Mesothelial cell of epicardium (in vitro differentiated cells): ENCODE measurements at regions not wholly inside any gene's neighbourhood (a gene's known extent, or its start where the extent isn't known, plus 50 kb on each side); places are given as distances from the start of the nearest gene placed in this dataset.
"Not testable (repeated sequence)": the region's sequence is repeated elsewhere in the genome, so short reads cannot be mapped to it uniquely, and the experiment has no call there.

Source experiments
- DNase-seq, 2 experiments: peaks; one replicate each; pipeline ENCODE4 v3.0.0; 2021; ENCODE audit warnings: low spot score in 2 of 2; ENCODE audit not compliant: unreplicated experiment in 2 of 2
- H3K27ac Mint-ChIP-seq: 2 replicates; pipeline ENCODE4 v1.8.0; 2021; ENCODE audit warnings: mixed read lengths
- H3K27me3 Mint-ChIP-seq: 2 replicates; pipeline ENCODE4 v1.8.0; 2021; ENCODE audit warnings: low read depth, mixed read lengths
- H3K36me3 Mint-ChIP-seq: 2 replicates; pipeline ENCODE4 v1.8.0; 2021; ENCODE audit warnings: mixed read lengths
- H3K4me1 Mint-ChIP-seq: 2 replicates; pipeline ENCODE4 v1.8.0; 2021; ENCODE audit warnings: mixed read lengths
- H3K4me3 Mint-ChIP-seq: 2 replicates; pipeline ENCODE4 v1.8.0; 2021; ENCODE audit warnings: mild to moderate bottlenecking, moderate library complexity, mixed read lengths
- H3K9me3 Mint-ChIP-seq: 2 replicates; pipeline ENCODE4 v1.8.0; 2021; ENCODE audit warnings: mixed read lengths
- CTCF ChIP-seq: fragments of 200-600 bp; sonication (generic); IDR thresholded peaks from one replicate; pipeline ENCODE4 v1.5.0; 2021; ENCODE audit warnings: antibody characterized with exemption; ENCODE audit not compliant: unreplicated experiment

- H3K27me3 Mint-ChIP-seq = no peaks in the 10 kb centered on the region
These were observed 217.8 kb downstream of the SOX2 start for GRCh38 chr3:181929501-181929900.

GRCh38 chr3:181930105-181930504, 218.4 kb downstream of the SOX2 start:
- Mint-ChIP-seq H3K27me3 (no peaks in the 10 kb centered on the region), H3K4me1 (no peaks in the 10 kb centered on the region), H3K4me3 (no peak overlapping the region), H3K36me3 (no peaks in the 10 kb centered on the region), H3K27ac (no peak overlapping the region), H3K9me3 (peaks cover 17% of the 10 kb centered on the region)
- no peak for TF ChIP-seq CTCF
- DNase-seq = no peak

More at GRCh38 chr3:181929501-181929900, 217.8 kb downstream of the SOX2 start:
- H3K27ac Mint-ChIP-seq = no peak overlapping the region
- no peak for DNase-seq
- no peaks in the 10 kb centered on the region for H3K4me1 Mint-ChIP-seq
- H3K36me3 Mint-ChIP-seq = no peaks in the 10 kb centered on the region
- H3K9me3 Mint-ChIP-seq = peaks cover 17% of the 10 kb centered on the region
- H3K4me3 Mint-ChIP-seq = no peak overlapping the region
- TF ChIP-seq CTCF = no peak

GRCh38 chr3:181932039-181932438, 220.3 kb downstream of the SOX2 start:
- TF ChIP-seq CTCF = no peak
- Mint-ChIP-seq H3K4me1 (no peaks in the 10 kb centered on the region), H3K36me3 (no peaks in the 10 kb centered on the region), H3K9me3 (peaks cover 17% of the 10 kb centered on the region), H3K27me3 (no peaks in the 10 kb centered on the region), H3K4me3 (no peak overlapping the region), H3K27ac (no peak overlapping the region)
- no peak for DNase-seq

- Mint-ChIP-seq H3K27ac (no peak overlapping the region), H3K4me1 (no peaks in the 10 kb centered on the region), H3K27me3 (no peaks in the 10 kb centered on the region), H3K9me3 (peaks cover 12% of the 10 kb centered on the region), H3K36me3 (no peaks in the 10 kb centered on the region), H3K4me3 (no peak overlapping the region)
- no peak for TF ChIP-seq CTCF
- no peak for DNase-seq
These were observed 221.4 kb downstream of the SOX2 start for GRCh38 chr3:181933052-181933618.

- H3K36me3 Mint-ChIP-seq = no peaks in the 10 kb centered on the region
- no peaks in the 10 kb centered on the region for H3K4me1 Mint-ChIP-seq
- no peak for TF ChIP-seq CTCF
- peaks cover 3% of the 10 kb centered on the region for H3K9me3 Mint-ChIP-seq
- H3K27ac Mint-ChIP-seq = no peak overlapping the region
- H3K27me3 Mint-ChIP-seq = peaks cover 11% of the 10 kb centered on the region
- no peak for DNase-seq
- no peak overlapping the region for H3K4me3 Mint-ChIP-seq
These were observed 224.2 kb downstream of the SOX2 start for GRCh38 chr3:181935915-181936314.

GRCh38 chr3:181936774-181937173, 225.0 kb downstream of the SOX2 start:
- Mint-ChIP-seq H3K27ac (no peak overlapping the region), H3K4me1 (peaks cover 7% of the 10 kb centered on the region), H3K9me3 (peaks cover 3% of the 10 kb centered on the region), H3K4me3 (no peak overlapping the region), H3K27me3 (peaks cover 19% of the 10 kb centered on the region), H3K36me3 (no peaks in the 10 kb centered on the region)
- no peak for TF ChIP-seq CTCF
- DNase-seq = no peak

GRCh38 chr3:181938580-181938979, 226.9 kb downstream of the SOX2 start:
- H3K9me3 Mint-ChIP-seq, H3K27ac Mint-ChIP-seq, H3K36me3 Mint-ChIP-seq, H3K4me3 Mint-ChIP-seq, DNase-seq: not testable (repeated sequence)
- Mint-ChIP-seq H3K27me3 (peaks cover 29% of the 10 kb centered on the region), H3K4me1 (peaks cover 25% of the 10 kb centered on the region)
